Embryonic facial prominence (tissue), 1 donor: ENCODE measurements at regions not wholly inside any gene's neighbourhood (a gene's known extent, or its start where the extent isn't known, plus 50 kb on each side); places are given as distances from the start of the nearest gene placed in this dataset.

Experiments
- DNase-seq: peaks from one replicate; pipeline ENCODE4 v3.0.0-alpha.2; 2016; ENCODE audit errors: extremely low spot score

- no peak for DNase-seq
These were observed 61.2 kb upstream of the ARGLU1 start for GRCh38 chr13:106628936-106629659.

DNA sequence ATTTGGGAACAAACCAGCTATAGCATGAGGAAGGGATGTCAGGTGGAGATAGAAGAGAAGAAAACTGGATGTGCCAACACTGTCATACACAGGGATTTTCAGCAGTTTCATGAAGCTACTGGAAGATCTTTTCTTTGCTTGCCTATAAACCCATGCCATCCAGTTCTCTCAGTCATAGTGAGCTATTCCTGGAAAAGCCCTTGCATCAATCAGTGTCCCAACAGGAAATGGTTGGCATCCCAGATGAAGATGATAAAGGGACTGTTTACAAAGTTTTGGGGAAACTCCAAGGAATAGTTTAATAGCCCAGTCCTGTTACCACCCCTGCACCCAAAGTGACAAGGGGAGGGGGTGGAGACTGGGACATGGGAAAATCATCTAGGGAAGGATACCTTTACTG, 58.5 kb upstream of the ARGLU1 start:
- no peak for DNase-seq

- DNase-seq, result no peak
These were observed 57.6 kb upstream of the ARGLU1 start for GRCh38 chr13:106625578-106625977.

GRCh38 chr13:106623799-106624460, 56.0 kb upstream of the ARGLU1 start:
- DNase-seq, result no peak

DNA sequence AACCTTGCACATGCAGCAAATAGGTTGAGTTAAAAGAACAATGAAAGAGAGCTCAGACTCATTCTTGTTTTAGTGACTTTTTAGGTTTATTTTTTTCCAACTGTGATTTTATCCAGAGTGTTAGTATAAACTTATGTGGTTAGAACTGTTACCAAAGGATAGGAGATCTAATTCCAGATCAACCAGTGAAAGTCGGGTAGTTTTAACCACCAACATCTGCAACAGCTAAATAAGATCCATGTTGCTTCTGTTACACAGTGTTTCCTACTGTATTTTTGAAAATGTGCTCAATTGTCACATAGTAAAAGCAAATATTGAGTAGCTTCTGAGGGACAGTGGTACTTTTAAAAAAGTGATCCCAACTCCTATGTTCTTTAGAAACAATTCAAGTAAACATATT, 53.9 kb upstream of the ARGLU1 start:
- no peak for DNase-seq

GRCh38 chr13:106619688-106620555, 52.0 kb upstream of the ARGLU1 start:
- DNase-seq, result peak; percentile 46
